ENCODE measurements at regions not wholly inside any gene's neighbourhood (a gene's known extent, or its start where the extent isn't known, plus 50 kb on each side); places are given as distances from the start of the nearest gene placed in this dataset.

DNA sequence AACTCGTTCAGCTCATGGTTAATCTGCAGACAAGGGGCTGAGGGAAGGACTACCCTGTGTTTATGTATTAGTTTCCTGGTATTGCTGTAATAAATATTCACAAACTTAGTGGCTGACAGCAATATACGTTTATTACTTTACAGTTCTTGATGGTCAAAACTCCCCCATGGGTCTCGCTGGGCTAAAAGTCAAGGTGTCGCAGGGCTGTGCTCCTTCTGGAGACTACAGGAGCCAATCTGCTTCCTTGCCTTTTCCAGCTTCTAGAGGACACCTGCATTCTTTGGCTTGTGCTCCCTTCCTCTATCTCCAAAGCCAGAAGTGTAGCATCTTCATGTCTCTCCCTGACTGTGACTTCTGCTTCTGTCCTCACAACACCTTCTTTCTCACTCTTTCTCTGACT lies 653.8 kb upstream of the RIOK2 start (continued):
- TF ChIP-seq ZNF281 (CRISPR knock-in tag; IDR thresholded peaks at IDR 0.05) (no peak), ZNF232 (CRISPR knock-in tag; IDR thresholded peaks at IDR 0.05) (no peak), ZNF219 (CRISPR knock-in tag; IDR thresholded peaks at IDR 0.05; ENCODE audit: borderline replicate concordance) (no peak)
- TF ChIP-seq, protein P1, sequence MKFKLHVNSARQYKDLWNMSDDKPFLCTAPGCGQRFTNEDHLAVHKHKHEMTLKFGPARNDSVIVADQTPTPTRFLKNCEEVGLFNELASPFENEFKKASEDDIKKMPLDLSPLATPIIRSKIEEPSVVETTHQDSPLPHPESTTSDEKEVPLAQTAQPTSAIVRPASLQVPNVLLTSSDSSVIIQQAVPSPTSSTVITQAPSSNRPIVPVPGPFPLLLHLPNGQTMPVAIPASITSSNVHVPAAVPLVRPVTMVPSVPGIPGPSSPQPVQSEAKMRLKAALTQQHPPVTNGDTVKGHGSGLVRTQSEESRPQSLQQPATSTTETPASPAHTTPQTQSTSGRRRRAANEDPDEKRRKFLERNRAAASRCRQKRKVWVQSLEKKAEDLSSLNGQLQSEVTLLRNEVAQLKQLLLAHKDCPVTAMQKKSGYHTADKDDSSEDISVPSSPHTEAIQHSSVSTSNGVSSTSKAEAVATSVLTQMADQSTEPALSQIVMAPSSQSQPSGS (CRISPR knock-in tag; IDR thresholded peaks at IDR 0.05; ENCODE audit: borderline replicate concordance, low read depth): no peak

GRCh38 chr5:97838214-97838613 lies 655.2 kb upstream of the RIOK2 start:
- ChIA-PET POLR2A (no interaction called here), CTCF (no interaction called here)
- Mint-ChIP-seq H3K9me3 (no peaks in the 10 kb centered on the region), H3K4me3 (no peak overlapping the region), H3K4me1 (peaks cover 4% of the 10 kb centered on the region), H3K36me3 (no peaks in the 10 kb centered on the region), H3K27me3 (ENCODE audit: low read depth) (no peaks in the 10 kb centered on the region), H3K27ac (no peak overlapping the region)
- no peak for ATAC-seq
- no peak for TF ChIP-seq TEAD1 (CRISPR knock-in tag; IDR thresholded peaks at IDR 0.05)
- no peak for TF ChIP-seq USF1 (CRISPR knock-in tag; IDR thresholded peaks at IDR 0.05)
- no peak for TF ChIP-seq ZNF671 (CRISPR knock-in tag; IDR thresholded peaks at IDR 0.05)
- TF ChIP-seq AFF4 (CRISPR knock-in tag; IDR thresholded peaks at IDR 0.05; ENCODE audit: borderline replicate concordance): no peak
- TF ChIP-seq, protein P2, sequence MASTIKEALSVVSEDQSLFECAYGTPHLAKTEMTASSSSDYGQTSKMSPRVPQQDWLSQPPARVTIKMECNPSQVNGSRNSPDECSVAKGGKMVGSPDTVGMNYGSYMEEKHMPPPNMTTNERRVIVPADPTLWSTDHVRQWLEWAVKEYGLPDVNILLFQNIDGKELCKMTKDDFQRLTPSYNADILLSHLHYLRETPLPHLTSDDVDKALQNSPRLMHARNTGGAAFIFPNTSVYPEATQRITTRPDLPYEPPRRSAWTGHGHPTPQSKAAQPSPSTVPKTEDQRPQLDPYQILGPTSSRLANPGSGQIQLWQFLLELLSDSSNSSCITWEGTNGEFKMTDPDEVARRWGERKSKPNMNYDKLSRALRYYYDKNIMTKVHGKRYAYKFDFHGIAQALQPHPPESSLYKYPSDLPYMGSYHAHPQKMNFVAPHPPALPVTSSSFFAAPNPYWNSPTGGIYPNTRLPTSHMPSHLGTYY (CRISPR knock-in tag; IDR thresholded peaks at IDR 0.05): no peak
- TF ChIP-seq, protein P3, sequence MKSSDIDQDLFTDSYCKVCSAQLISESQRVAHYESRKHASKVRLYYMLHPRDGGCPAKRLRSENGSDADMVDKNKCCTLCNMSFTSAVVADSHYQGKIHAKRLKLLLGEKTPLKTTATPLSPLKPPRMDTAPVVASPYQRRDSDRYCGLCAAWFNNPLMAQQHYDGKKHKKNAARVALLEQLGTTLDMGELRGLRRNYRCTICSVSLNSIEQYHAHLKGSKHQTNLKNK (CRISPR knock-in tag; IDR thresholded peaks at IDR 0.05): no peak
- no peak for TF ChIP-seq MLX (CRISPR knock-in tag; IDR thresholded peaks at IDR 0.05)
- no peak for TF ChIP-seq CDX4 (CRISPR knock-in tag; IDR thresholded peaks at IDR 0.05; ENCODE audit: borderline replicate concordance)
- no peak for TF ChIP-seq MYBL2 (CRISPR knock-in tag; IDR thresholded peaks at IDR 0.05)
- TF ChIP-seq ZNF232 (CRISPR knock-in tag; IDR thresholded peaks at IDR 0.05): no peak
- TF ChIP-seq, protein P4, sequence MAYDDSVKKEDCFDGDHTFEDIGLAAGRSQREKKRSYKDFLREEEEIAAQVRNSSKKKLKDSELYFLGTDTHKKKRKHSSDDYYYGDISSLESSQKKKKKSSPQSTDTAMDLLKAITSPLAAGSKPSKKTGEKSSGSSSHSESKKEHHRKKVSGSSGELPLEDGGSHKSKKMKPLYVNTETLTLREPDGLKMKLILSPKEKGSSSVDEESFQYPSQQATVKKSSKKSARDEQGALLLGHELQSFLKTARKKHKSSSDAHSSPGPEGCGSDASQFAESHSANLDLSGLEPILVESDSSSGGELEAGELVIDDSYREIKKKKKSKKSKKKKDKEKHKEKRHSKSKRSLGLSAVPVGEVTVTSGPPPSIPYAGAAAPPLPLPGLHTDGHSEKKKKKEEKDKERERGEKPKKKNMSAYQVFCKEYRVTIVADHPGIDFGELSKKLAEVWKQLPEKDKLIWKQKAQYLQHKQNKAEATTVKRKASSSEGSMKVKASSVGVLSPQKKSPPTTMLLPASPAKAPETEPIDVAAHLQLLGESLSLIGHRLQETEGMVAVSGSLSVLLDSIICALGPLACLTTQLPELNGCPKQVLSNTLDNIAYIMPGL (CRISPR knock-in tag; IDR thresholded peaks at IDR 0.05): no peak
- no peak for TF ChIP-seq ATF3 (CRISPR knock-in tag; conservative IDR thresholded peaks at IDR 0.05)
- TF ChIP-seq E2F5 (CRISPR knock-in tag; IDR thresholded peaks at IDR 0.05): no peak
- DNase-seq (ENCODE audit: low spot score): no peak

Measured in WTC11 (cell line).